ENCODE measurements at regions not wholly inside any gene's neighbourhood (a gene's known extent, or its start where the extent isn't known, plus 50 kb on each side); places are given as distances from the start of the nearest gene placed in this dataset.

DNA sequence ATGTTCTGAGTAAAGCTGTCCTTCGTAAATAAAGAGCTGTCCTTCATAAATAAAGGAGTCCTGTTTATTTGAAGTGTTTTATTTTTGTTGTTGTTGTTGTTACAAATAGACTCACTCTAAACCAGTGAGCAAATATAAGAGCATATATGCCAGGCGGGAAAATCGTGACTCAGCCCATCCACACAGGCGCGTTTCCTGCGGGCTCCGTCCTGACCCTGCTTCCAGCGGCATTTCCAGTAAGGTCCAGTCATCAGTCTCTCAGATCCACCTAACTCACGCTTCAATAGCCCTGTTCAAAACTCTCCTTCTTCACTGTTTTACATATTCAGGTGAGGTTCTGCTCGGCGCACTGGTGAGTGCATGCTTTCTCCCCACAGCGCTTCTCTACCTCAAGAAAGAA is 277.2 kb upstream of the ADARB2 start:
- TF ChIP-seq POLR2A (IDR thresholded peaks at IDR 0.05) = no peak
- no peak for TF ChIP-seq EP300 (IDR thresholded peaks at IDR 0.05)
- TF ChIP-seq, protein P1, sequence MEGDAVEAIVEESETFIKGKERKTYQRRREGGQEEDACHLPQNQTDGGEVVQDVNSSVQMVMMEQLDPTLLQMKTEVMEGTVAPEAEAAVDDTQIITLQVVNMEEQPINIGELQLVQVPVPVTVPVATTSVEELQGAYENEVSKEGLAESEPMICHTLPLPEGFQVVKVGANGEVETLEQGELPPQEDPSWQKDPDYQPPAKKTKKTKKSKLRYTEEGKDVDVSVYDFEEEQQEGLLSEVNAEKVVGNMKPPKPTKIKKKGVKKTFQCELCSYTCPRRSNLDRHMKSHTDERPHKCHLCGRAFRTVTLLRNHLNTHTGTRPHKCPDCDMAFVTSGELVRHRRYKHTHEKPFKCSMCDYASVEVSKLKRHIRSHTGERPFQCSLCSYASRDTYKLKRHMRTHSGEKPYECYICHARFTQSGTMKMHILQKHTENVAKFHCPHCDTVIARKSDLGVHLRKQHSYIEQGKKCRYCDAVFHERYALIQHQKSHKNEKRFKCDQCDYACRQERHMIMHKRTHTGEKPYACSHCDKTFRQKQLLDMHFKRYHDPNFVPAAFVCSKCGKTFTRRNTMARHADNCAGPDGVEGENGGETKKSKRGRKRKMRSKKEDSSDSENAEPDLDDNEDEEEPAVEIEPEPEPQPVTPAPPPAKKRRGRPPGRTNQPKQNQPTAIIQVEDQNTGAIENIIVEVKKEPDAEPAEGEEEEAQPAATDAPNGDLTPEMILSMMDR (IDR thresholded peaks at IDR 0.05) = no peak
